ENCODE measurements at regions not wholly inside any gene's neighbourhood (a gene's known extent, or its start where the extent isn't known, plus 50 kb on each side); places are given as distances from the start of the nearest gene placed in this dataset.

GRCh38 chr10:131033166-131034085 lies 278.1 kb downstream of the TCERG1L start:
- TF ChIP-seq, protein P1, sequence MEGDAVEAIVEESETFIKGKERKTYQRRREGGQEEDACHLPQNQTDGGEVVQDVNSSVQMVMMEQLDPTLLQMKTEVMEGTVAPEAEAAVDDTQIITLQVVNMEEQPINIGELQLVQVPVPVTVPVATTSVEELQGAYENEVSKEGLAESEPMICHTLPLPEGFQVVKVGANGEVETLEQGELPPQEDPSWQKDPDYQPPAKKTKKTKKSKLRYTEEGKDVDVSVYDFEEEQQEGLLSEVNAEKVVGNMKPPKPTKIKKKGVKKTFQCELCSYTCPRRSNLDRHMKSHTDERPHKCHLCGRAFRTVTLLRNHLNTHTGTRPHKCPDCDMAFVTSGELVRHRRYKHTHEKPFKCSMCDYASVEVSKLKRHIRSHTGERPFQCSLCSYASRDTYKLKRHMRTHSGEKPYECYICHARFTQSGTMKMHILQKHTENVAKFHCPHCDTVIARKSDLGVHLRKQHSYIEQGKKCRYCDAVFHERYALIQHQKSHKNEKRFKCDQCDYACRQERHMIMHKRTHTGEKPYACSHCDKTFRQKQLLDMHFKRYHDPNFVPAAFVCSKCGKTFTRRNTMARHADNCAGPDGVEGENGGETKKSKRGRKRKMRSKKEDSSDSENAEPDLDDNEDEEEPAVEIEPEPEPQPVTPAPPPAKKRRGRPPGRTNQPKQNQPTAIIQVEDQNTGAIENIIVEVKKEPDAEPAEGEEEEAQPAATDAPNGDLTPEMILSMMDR (IDR thresholded peaks at IDR 0.05): no peak

DNA sequence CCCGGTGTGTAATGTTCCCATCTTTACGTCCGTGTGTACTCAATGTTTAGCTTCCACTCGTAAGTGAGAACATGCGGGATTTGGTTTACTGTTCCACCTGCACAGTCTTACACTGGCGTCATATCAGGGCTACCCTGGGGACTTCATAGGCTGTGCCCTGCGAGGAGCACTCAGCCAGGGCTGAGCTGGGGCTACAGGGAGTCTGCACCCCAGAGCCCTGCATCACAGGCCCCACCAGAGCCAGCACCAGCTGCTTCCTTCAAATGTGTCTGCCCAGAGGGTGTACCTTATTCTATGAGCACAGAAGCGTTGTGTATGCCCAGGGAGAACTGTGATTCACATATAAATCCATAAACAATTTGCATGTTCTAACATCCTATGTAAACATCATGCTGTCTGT lies 277.1 kb downstream of the TCERG1L start:
- no peaks in the 10 kb centered on the region for H3K36me3 Mint-ChIP-seq (ENCODE audit: low read depth)
- no peak overlapping the region for H3K27ac Mint-ChIP-seq
- POLR2A ChIA-PET: no interaction called here
- intact Hi-C loops (cut with micrococcal nuclease): no loop called here
- ATAC-seq (no peak), DNase-seq (no peak)
- H3K4me1 Mint-ChIP-seq (ENCODE audit: low read depth): no peaks in the 10 kb centered on the region
- TF ChIP-seq, protein P1 (IDR thresholded peaks at IDR 0.05): no peak
- H3K27me3 Mint-ChIP-seq: no peaks in the 10 kb centered on the region
- H3K4me3 Mint-ChIP-seq: no peak overlapping the region
- H3K9me3 Mint-ChIP-seq: no peaks in the 10 kb centered on the region
- CTCF ChIA-PET: no interaction called here

More at GRCh38 chr10:131033166-131034085, 278.1 kb downstream of the TCERG1L start:
- ATAC-seq (no peak), DNase-seq (no peak)
- CTCF ChIA-PET: no interaction called here
- Mint-ChIP-seq H3K27ac (no peak overlapping the region), H3K27me3 (no peaks in the 10 kb centered on the region), H3K9me3 (no peaks in the 10 kb centered on the region), H3K36me3 (ENCODE audit: low read depth) (no peaks in the 10 kb centered on the region), H3K4me3 (no peak overlapping the region), H3K4me1 (ENCODE audit: low read depth) (no peaks in the 10 kb centered on the region)
- intact Hi-C loops (cut with micrococcal nuclease): no loop called here
- POLR2A ChIA-PET: interaction anchor here (0.6 kb wide), 1 partner anchor 10 kb away, joined by 4 read pairs; no protein-coding TSS in a partner anchor

GRCh38 chr10:131035779-131036178 lies 275.7 kb downstream of the TCERG1L start:
- no peak overlapping the region for H3K27ac Mint-ChIP-seq
- DNase-seq (no peak), ATAC-seq (no peak)
- ChIA-PET CTCF (no interaction called here), POLR2A (no interaction called here)
- no peak overlapping the region for H3K4me3 Mint-ChIP-seq
- no peaks in the 10 kb centered on the region for H3K9me3 Mint-ChIP-seq
- no peaks in the 10 kb centered on the region for H3K4me1 Mint-ChIP-seq (ENCODE audit: low read depth)
- no peaks in the 10 kb centered on the region for H3K27me3 Mint-ChIP-seq
- TF ChIP-seq, protein P1 (IDR thresholded peaks at IDR 0.05): no peak
- intact Hi-C loops (cut with micrococcal nuclease): no loop called here
- no peaks in the 10 kb centered on the region for H3K36me3 Mint-ChIP-seq (ENCODE audit: low read depth)

GRCh38 chr10:131038056-131038455 lies 273.5 kb downstream of the TCERG1L start:
- intact Hi-C loops (cut with micrococcal nuclease): no loop called here
- POLR2A ChIA-PET: no interaction called here

GRCh38 chr10:131041031-131041430 lies 270.5 kb downstream of the TCERG1L start:
- Mint-ChIP-seq H3K4me3 (no peak overlapping the region), H3K4me1 (ENCODE audit: low read depth) (no peaks in the 10 kb centered on the region), H3K27me3 (no peaks in the 10 kb centered on the region), H3K36me3 (ENCODE audit: low read depth) (no peaks in the 10 kb centered on the region), H3K9me3 (no peaks in the 10 kb centered on the region), H3K27ac (no peak overlapping the region)
- intact Hi-C loops (cut with micrococcal nuclease): no loop called here
- ChIA-PET POLR2A (no interaction called here), CTCF (interaction anchor here (0.6 kb wide), 1 partner anchor 9 kb away, joined by 3 read pairs; no protein-coding TSS in a partner anchor)
- no peak for DNase-seq
- ATAC-seq: no peak
- TF ChIP-seq, protein P1 (IDR thresholded peaks at IDR 0.05): no peak

More at GRCh38 chr10:131038056-131038455, 273.5 kb downstream of the TCERG1L start:
- no peak for ATAC-seq
- Mint-ChIP-seq H3K36me3 (ENCODE audit: low read depth) (no peaks in the 10 kb centered on the region), H3K4me3 (no peak overlapping the region), H3K9me3 (no peaks in the 10 kb centered on the region), H3K27ac (no peak overlapping the region), H3K4me1 (ENCODE audit: low read depth) (no peaks in the 10 kb centered on the region), H3K27me3 (no peaks in the 10 kb centered on the region)
- DNase-seq: no peak
- TF ChIP-seq, protein P1 (IDR thresholded peaks at IDR 0.05): no peak
- CTCF ChIA-PET: no interaction called here

All from activated CD8-positive, alpha-beta T cell treated with anti-CD3 and anti-CD28 coated beads for 36 hours (primary cell).